ENCODE measurements at regions not wholly inside any gene's neighbourhood (a gene's known extent, or its start where the extent isn't known, plus 50 kb on each side); places are given as distances from the start of the nearest gene placed in this dataset.

DNA sequence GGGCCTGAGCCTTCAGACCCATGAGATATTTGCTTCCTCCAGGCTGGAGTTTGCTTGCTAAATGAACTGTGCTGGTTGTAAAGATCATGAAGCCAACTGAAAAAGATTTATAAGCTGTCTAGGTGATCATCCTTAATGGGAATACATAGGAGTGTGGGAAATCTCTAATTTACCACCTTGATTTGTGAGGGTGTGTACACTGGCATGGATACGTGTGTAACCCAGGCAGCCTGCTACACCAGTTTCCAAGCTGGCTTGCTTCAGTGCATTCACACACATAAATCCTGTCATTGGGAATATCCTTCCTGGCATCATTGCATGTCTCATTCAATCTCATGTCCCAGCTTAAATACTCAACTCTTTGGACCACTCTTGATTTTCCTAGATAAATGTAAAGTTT is 57.6 kb upstream of the GNG12 start:
- 80 to 87% (median 85%) methylated on average over 1 of the region's 1 CpG for WGBS, 3 donors
- Histone ChIP-seq H3K27me3 (ENCODE audit: control insufficient read depth in 3 of 3, insufficient read depth in 3 of 3, low read length in 3 of 3) (no peaks in the 10 kb centered on the region), H3K27ac (ENCODE audit: low read depth in 1 of 3, low read length in 2 of 3) (no peak overlapping the region), H3K4me1 (ENCODE audit: control insufficient read depth in 3 of 3, insufficient read depth in 2 of 3, low read depth in 1 of 3, low read length in 2 of 3) (no peaks in the 10 kb centered on the region), H3K36me3 (ENCODE audit: control insufficient read depth in 3 of 3, insufficient read depth in 2 of 3, low read depth in 1 of 3, low read length in 3 of 3) (no peaks in the 10 kb centered on the region), H3K4me3 (ENCODE audit: low read depth in 1 of 3, low read length in 3 of 3) (no peak overlapping the region), H3K9me3 (ENCODE audit: control insufficient read depth in 2 of 2, insufficient read depth in 1 of 2, low read depth in 1 of 2, low read length in 1 of 2) (no peaks in the 10 kb centered on the region)
- FAIRE-seq = no peak
- no peak for DNase-seq

DNA sequence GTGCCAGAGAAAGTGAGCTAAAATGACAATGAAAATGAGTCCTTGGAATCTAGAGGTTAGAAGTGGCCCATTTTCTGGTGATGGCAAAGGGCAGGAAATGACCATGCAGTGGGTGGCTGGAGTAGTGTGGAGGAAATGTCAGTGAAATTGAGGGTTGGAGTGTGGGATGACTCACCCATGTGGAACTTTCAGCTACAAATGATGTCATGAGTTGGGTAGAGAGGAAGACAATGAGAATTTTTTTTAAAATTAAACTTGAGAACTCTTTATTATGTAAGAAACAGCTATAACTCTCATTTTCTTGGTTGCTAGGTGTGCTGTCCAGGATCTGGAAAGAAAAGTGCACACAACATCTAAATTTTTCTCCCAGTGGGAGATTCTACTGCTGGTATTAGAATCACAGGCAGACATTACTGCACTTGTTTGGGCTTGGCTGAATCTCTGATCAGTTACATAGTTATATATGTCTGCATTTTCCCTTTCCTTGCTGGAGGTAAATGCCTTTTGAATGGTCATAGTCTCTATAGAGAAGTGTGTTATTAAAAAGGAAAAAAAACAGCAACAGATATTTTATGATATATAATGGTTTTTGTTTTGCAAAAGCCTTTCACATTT is 56.8 kb upstream of the GNG12 start:
- DNase-seq (no peak), FAIRE-seq (no peak)
- Histone ChIP-seq H3K9me3 (ENCODE audit: control insufficient read depth in 2 of 2, insufficient read depth in 1 of 2, low read depth in 1 of 2, low read length in 1 of 2) (no peaks in the 10 kb centered on the region), H3K4me1 (ENCODE audit: control insufficient read depth in 3 of 3, insufficient read depth in 2 of 3, low read depth in 1 of 3, low read length in 2 of 3) (no peaks in the 10 kb centered on the region), H3K4me3 (ENCODE audit: low read depth in 1 of 3, low read length in 3 of 3) (no peak overlapping the region), H3K27me3 (ENCODE audit: control insufficient read depth in 3 of 3, insufficient read depth in 3 of 3, low read length in 3 of 3) (no peaks in the 10 kb centered on the region), H3K27ac (ENCODE audit: low read depth in 1 of 3, low read length in 2 of 3) (no peak overlapping the region), H3K36me3 (ENCODE audit: control insufficient read depth in 3 of 3, insufficient read depth in 2 of 3, low read depth in 1 of 3, low read length in 3 of 3) (no peaks in the 10 kb centered on the region)

DNA sequence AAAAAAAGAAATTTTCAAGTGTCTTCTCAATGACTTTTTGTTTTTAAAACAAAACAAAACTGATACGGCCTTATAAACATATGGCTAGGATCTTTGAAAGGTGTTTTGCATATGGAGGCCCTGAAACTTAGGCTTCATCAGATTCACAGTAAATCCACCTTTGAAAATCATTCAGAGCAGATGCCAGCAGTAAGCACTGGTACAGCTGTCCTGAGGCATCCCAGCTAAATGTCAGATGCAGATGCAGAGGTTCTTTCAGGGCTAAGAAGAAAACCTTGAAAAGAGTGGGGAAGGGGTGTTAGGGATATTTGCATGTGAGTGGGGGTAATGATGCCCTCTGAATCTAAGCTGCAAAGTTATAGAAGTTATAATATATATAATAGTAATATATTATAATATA is 56.2 kb upstream of the GNG12 start:
- DNase-seq = no peak
- no peaks in the 10 kb centered on the region for H3K27me3 ChIP-seq (ENCODE audit: control insufficient read depth in 3 of 3, insufficient read depth in 3 of 3, low read length in 3 of 3)
- no peaks in the 10 kb centered on the region for H3K4me1 ChIP-seq (ENCODE audit: control insufficient read depth in 3 of 3, insufficient read depth in 2 of 3, low read depth in 1 of 3, low read length in 2 of 3)
- H3K27ac ChIP-seq (ENCODE audit: low read depth in 1 of 3, low read length in 2 of 3) = no peak overlapping the region
- 68 to 91% (median 83%) methylated on average over 1 of the region's 1 CpG for WGBS, 3 donors
- FAIRE-seq = no peak
- no peak overlapping the region for H3K4me3 ChIP-seq (ENCODE audit: low read depth in 1 of 3, low read length in 3 of 3)
- no peaks in the 10 kb centered on the region for H3K36me3 ChIP-seq (ENCODE audit: control insufficient read depth in 3 of 3, insufficient read depth in 2 of 3, low read depth in 1 of 3, low read length in 3 of 3)
- no peaks in the 10 kb centered on the region for H3K9me3 ChIP-seq (ENCODE audit: control insufficient read depth in 2 of 2, insufficient read depth in 1 of 2, low read depth in 1 of 2, low read length in 1 of 2)

DNA sequence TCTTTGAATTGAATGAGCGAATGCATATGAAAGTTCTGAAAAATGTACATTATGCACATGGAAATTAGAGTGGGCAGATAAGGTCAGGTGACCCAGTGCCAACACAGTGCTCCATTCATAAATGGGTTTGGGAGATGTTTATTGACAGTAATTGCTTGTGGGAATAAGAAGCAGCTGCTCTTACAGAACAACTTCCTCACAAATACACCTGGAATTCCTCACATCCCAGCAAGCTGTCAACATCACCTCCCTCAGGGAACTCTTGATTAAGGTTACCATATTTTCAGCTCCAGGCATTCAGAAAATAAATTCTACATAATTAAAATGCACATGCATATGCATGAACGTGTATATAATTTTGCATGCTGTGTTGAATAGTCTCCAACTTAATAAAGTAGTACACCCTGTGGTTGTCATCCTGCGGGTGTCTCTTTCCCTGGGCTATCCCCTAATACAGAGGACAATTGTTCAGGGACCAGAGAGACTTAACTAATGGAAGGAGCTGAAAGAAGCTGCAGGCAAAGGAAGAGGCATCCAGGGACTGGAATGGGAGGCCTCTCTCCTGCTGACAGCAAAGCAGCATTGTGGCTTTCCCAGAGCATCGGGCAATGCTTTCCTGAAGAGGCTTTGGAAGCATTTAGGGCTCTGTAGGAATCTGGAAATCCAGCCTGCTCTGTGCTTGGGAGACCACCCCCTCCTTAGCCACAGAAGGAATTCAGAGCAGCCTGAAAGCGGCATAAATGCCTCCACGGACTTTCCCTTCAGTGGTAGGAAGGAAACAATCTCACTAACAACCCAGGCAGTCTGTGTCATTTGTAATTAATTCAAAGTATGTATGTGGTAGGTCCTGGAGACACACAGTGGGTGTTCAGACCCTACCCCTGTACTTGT is 55.2 kb upstream of the GNG12 start:
- Histone ChIP-seq H3K36me3 (ENCODE audit: control insufficient read depth in 3 of 3, insufficient read depth in 2 of 3, low read depth in 1 of 3, low read length in 3 of 3) (no peaks in the 10 kb centered on the region), H3K4me3 (ENCODE audit: low read depth in 1 of 3, low read length in 3 of 3) (no peak overlapping the region), H3K27ac (ENCODE audit: low read depth in 1 of 3, low read length in 2 of 3) (no peak overlapping the region), H3K4me1 (ENCODE audit: control insufficient read depth in 3 of 3, insufficient read depth in 2 of 3, low read depth in 1 of 3, low read length in 2 of 3) (no peaks in the 10 kb centered on the region), H3K27me3 (ENCODE audit: control insufficient read depth in 3 of 3, insufficient read depth in 3 of 3, low read length in 3 of 3) (no peaks in the 10 kb centered on the region), H3K9me3 (ENCODE audit: control insufficient read depth in 2 of 2, insufficient read depth in 1 of 2, low read depth in 1 of 2, low read length in 1 of 2) (no peaks in the 10 kb centered on the region)
- WGBS, 3 donors = 77 to 80% (median 77%) methylated on average over 6 of the region's 6 CpGs
- DNase-seq (no peak), FAIRE-seq (no peak)

DNA sequence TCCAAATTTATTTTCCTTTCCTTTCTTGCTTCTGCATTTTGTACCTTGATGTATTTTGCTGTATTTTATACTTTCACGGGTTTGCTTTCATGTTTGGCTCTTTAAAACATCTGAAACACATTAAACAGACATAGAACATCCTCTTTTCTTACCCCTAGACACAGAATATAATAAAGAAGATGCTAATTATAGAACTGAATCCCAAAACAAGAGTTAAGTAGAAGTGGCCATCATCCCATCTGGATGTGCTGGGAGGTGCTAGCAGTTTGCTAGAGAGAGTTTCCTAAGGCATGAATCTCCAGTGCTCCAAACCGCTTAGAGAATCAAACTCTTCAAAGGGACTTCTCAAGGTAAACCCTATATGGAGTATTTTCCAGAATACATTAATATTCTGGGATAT is 53.9 kb upstream of the GNG12 start:
- H3K4me1 ChIP-seq (ENCODE audit: control insufficient read depth in 3 of 3, insufficient read depth in 2 of 3, low read depth in 1 of 3, low read length in 2 of 3) = no peaks in the 10 kb centered on the region
- no peaks in the 10 kb centered on the region for H3K9me3 ChIP-seq (ENCODE audit: control insufficient read depth in 2 of 2, insufficient read depth in 1 of 2, low read depth in 1 of 2, low read length in 1 of 2)
- FAIRE-seq = no peak
- no peaks in the 10 kb centered on the region for H3K27me3 ChIP-seq (ENCODE audit: control insufficient read depth in 3 of 3, insufficient read depth in 3 of 3, low read length in 3 of 3)
- 79 to 90% (median 80%) methylated on average over 2 of the region's 2 CpGs for WGBS, 3 donors
- no peak overlapping the region for H3K27ac ChIP-seq (ENCODE audit: low read depth in 1 of 3, low read length in 2 of 3)
- no peaks in the 10 kb centered on the region for H3K36me3 ChIP-seq (ENCODE audit: control insufficient read depth in 3 of 3, insufficient read depth in 2 of 3, low read depth in 1 of 3, low read length in 3 of 3)
- no peak overlapping the region for H3K4me3 ChIP-seq (ENCODE audit: low read depth in 1 of 3, low read length in 3 of 3)
- no peak for DNase-seq

DNA sequence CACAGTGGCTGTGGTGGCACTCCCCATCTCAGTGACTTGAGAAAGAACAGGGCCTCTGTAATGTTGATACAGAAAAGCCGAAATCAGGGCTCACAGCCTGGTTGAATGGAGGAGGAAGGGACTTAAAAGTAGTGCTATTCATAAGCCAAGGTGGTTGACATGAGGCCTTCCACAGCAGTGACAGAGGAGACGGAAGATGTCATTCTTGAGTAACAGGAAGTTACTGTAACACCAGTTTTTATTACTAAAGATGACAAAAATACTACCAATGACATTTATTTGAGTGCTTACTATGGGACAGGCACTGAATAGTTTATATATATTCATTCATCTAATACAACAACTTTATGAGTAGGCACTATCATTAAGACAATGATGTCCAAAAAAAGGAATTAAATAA is 52.8 kb upstream of the GNG12 start:
- Histone ChIP-seq H3K4me3 (ENCODE audit: low read depth in 1 of 3, low read length in 3 of 3) (no peak overlapping the region), H3K27me3 (ENCODE audit: control insufficient read depth in 3 of 3, insufficient read depth in 3 of 3, low read length in 3 of 3) (no peaks in the 10 kb centered on the region), H3K4me1 (ENCODE audit: control insufficient read depth in 3 of 3, insufficient read depth in 2 of 3, low read depth in 1 of 3, low read length in 2 of 3) (no peaks in the 10 kb centered on the region), H3K27ac (ENCODE audit: low read depth in 1 of 3, low read length in 2 of 3) (no peak overlapping the region), H3K36me3 (ENCODE audit: control insufficient read depth in 3 of 3, insufficient read depth in 2 of 3, low read depth in 1 of 3, low read length in 3 of 3) (no peaks in the 10 kb centered on the region), H3K9me3 (ENCODE audit: control insufficient read depth in 2 of 2, insufficient read depth in 1 of 2, low read depth in 1 of 2, low read length in 1 of 2) (no peaks in the 10 kb centered on the region)
- 80 to 98% (median 88%) methylated on average over 2 of the region's 2 CpGs for WGBS, 3 donors
- DNase-seq (no peak), FAIRE-seq (no peak)

DNA sequence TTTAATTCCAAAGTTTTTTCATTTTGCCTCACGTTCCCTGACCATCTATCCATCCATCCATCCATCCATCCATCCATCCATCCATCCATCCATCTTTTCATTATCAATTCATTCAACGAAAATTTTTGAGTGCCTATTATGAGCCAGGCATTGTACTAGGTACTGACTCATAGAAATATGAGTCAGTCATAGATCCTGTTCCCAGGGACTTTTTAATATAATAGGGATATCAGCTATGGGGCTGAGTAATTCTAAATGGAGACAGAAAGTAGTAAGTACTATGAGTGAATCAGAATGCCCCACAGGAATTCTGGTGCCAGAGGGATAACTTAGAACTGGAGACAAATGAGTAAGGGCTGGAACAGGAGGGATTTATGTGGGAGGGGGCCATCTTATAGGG is 49.8 kb upstream of the GNG12 start:
- FAIRE-seq = no peak
- Histone ChIP-seq H3K27ac (ENCODE audit: low read depth in 1 of 3, low read length in 2 of 3) (no peak overlapping the region), H3K4me3 (ENCODE audit: low read depth in 1 of 3, low read length in 3 of 3) (no peak overlapping the region), H3K4me1 (ENCODE audit: control insufficient read depth in 3 of 3, insufficient read depth in 2 of 3, low read depth in 1 of 3, low read length in 2 of 3) (no peaks in the 10 kb centered on the region), H3K9me3 (ENCODE audit: control insufficient read depth in 2 of 2, insufficient read depth in 1 of 2, low read depth in 1 of 2, low read length in 1 of 2) (no peaks in the 10 kb centered on the region), H3K27me3 (ENCODE audit: control insufficient read depth in 3 of 3, insufficient read depth in 3 of 3, low read length in 3 of 3) (no peaks in the 10 kb centered on the region), H3K36me3 (ENCODE audit: control insufficient read depth in 3 of 3, insufficient read depth in 2 of 3, low read depth in 1 of 3, low read length in 3 of 3) (no peaks in the 10 kb centered on the region)
- 61 to 80% (median 66%) methylated on average over 2 of the region's 2 CpGs for WGBS, 3 donors
- no peak for DNase-seq

All from small intestine (tissue), 7 donors.